SK-N-SH treated with all-trans-retinoic acid at 6 μM for 48 hours (cell line): ENCODE measurements at regions not wholly inside any gene's neighbourhood (a gene's known extent, or its start where the extent isn't known, plus 50 kb on each side); places are given as distances from the start of the nearest gene placed in this dataset.
"Not testable (repeated sequence)": the region's sequence is repeated elsewhere in the genome, so short reads cannot be mapped to it uniquely, and the experiment has no call there.

Source experiments
- ATAC-seq: fragments of 200-7000 bp; cut with Tn5 transposase; 3 replicates; pipeline ENCODE4 v1.9.1; 2020; ENCODE audit warnings: mild to moderate bottlenecking, moderate library complexity
- ARNTL ChIP-seq: fragments of 450-650 bp; formaldehyde crosslinking; IDR thresholded peaks from 2 replicates; pipeline ENCODE4 v1.5.0; 2020; ENCODE audit warnings: low read depth, mild to moderate bottlenecking, moderate library complexity, borderline replicate concordance
- BACH2 ChIP-seq: fragments of 250-450 bp; sonication (Bioruptor Pico); IDR thresholded peaks from 2 replicates; pipeline ENCODE4 v1.9.0; 2021; ENCODE audit warnings: mild to moderate bottlenecking, borderline replicate concordance
- CREB5 ChIP-seq: fragments of 250-450 bp; sonication (Bioruptor Pico); IDR thresholded peaks from 2 replicates; pipeline ENCODE4 v1.5.1; 2020; ENCODE audit warnings: low read depth, mild to moderate bottlenecking, moderate library complexity
- CSDC2 ChIP-seq: fragments of 250-450 bp; sonication (Bioruptor Pico); IDR thresholded peaks from 2 replicates; pipeline ENCODE4 v1.5.0; 2020; ENCODE audit warnings: mild to moderate bottlenecking, moderate library complexity
- CSRNP3 ChIP-seq: fragments of 250-450 bp; sonication (Bioruptor Pico); IDR thresholded peaks from 2 replicates; pipeline ENCODE4 v1.5.1; 2021; ENCODE audit warnings: mild to moderate bottlenecking, moderate library complexity
- GLIS3 ChIP-seq: fragments of 250-450 bp; sonication (Bioruptor Pico); IDR thresholded peaks from 2 replicates; pipeline ENCODE4 v1.5.0; 2020; ENCODE audit warnings: mild to moderate bottlenecking, moderate library complexity
- OSR1 ChIP-seq: fragments of 250-450 bp; sonication (Bioruptor Pico); IDR thresholded peaks from 2 replicates; pipeline ENCODE4 v1.8.0; 2022; ENCODE audit warnings: moderate library complexity, mild to moderate bottlenecking, inconsistent platforms
- PATZ1 ChIP-seq: fragments of 250-450 bp; sonication (Bioruptor Pico); IDR thresholded peaks from 2 replicates; pipeline ENCODE4 v1.8.0; 2020; ENCODE audit warnings: mild to moderate bottlenecking, moderate library complexity, borderline replicate concordance
- POU6F1 ChIP-seq: fragments of 250-450 bp; sonication (Bioruptor Pico); IDR thresholded peaks from 2 replicates; pipeline ENCODE4 v1.8.0; 2021; ENCODE audit warnings: low read depth, mild to moderate bottlenecking, moderate library complexity, borderline replicate concordance
- PPARA ChIP-seq: fragments of 250-450 bp; sonication (Bioruptor Pico); IDR thresholded peaks from 2 replicates; pipeline ENCODE4 v1.5.0; 2020; ENCODE audit warnings: mild to moderate bottlenecking, borderline replicate concordance
- RARB ChIP-seq: fragments of 250-450 bp; sonication (Bioruptor Pico); IDR thresholded peaks from 2 replicates; pipeline ENCODE4 v1.8.0; 2021; ENCODE audit warnings: mild to moderate bottlenecking, moderate library complexity
- SNAI2 ChIP-seq: fragments of 250-450 bp; sonication (Bioruptor Pico); IDR thresholded peaks from 2 replicates; pipeline ENCODE4 v1.5.0; 2020; ENCODE audit warnings: mild to moderate bottlenecking, moderate library complexity
- TCF4 ChIP-seq: fragments of 250-450 bp; sonication (Bioruptor Pico); IDR thresholded peaks from 2 replicates; pipeline ENCODE4 v1.8.0; 2021; ENCODE audit warnings: mild to moderate bottlenecking, moderate library complexity, borderline replicate concordance
- TOX ChIP-seq: fragments of 250-450 bp; sonication (Bioruptor Pico); IDR thresholded peaks from 2 replicates; pipeline ENCODE4 v1.8.0; 2021; ENCODE audit warnings: mild to moderate bottlenecking, moderate library complexity, borderline replicate concordance
- TSHZ2 ChIP-seq: fragments of 250-450 bp; sonication (Bioruptor Pico); IDR thresholded peaks from 2 replicates; pipeline ENCODE4 v1.5.0; 2020; ENCODE audit warnings: mild to moderate bottlenecking, moderate library complexity
- ZC3H10 ChIP-seq: fragments of 250-450 bp; sonication (Bioruptor Pico); IDR thresholded peaks from 2 replicates; pipeline ENCODE4 v1.5.1; 2021; ENCODE audit warnings: mild to moderate bottlenecking, moderate library complexity
- ZNF70 ChIP-seq: fragments of 450-650 bp; formaldehyde crosslinking; IDR thresholded peaks from 2 replicates; pipeline ENCODE4 v1.5.0; 2020; ENCODE audit warnings: mild to moderate bottlenecking, moderate library complexity
- ZNF8 ChIP-seq: fragments of 450-650 bp; formaldehyde crosslinking; IDR thresholded peaks from 2 replicates; pipeline ENCODE4 v1.5.0; 2020; ENCODE audit warnings: mild to moderate bottlenecking, moderate library complexity

GRCh38 chr1:47689894-47690293 is 252.1 kb downstream of the FOXD2 start:
- TF ChIP-seq CSDC2 (CRISPR knock-in tag) (no peak), TOX (CRISPR knock-in tag) (no peak), OSR1 (CRISPR knock-in tag) (no peak), ZC3H10 (CRISPR knock-in tag) (no peak), SNAI2 (CRISPR knock-in tag) (no peak), RARB (CRISPR knock-in tag) (no peak), ZNF70 (CRISPR knock-in tag) (no peak)

GRCh38 chr1:47690341-47691250 is 252.8 kb downstream of the FOXD2 start:
- TF ChIP-seq CREB5 (CRISPR knock-in tag) (no peak), ZC3H10 (CRISPR knock-in tag) (no peak), PATZ1 (CRISPR knock-in tag) (no peak), TOX (CRISPR knock-in tag) (no peak), RARB (CRISPR knock-in tag) (no peak), BACH2 (CRISPR knock-in tag) (no peak), TCF4 (CRISPR knock-in tag) (no peak), TSHZ2 (no peak), SNAI2 (CRISPR knock-in tag) (no peak), ZNF8 (CRISPR knock-in tag) (no peak)
- no peak for ATAC-seq

More at GRCh38 chr1:47689894-47690293, 252.1 kb downstream of the FOXD2 start:
- no peak for ATAC-seq

GRCh38 chr1:47691293-47691692 is 253.4 kb downstream of the FOXD2 start:
- ATAC-seq = not testable (repeated sequence)

GRCh38 chr1:47692196-47692595 is 254.4 kb downstream of the FOXD2 start:
- no peak for TF ChIP-seq TCF4 (CRISPR knock-in tag)
- no peak for TF ChIP-seq GLIS3 (CRISPR knock-in tag)
- no peak for TF ChIP-seq POU6F1 (CRISPR knock-in tag)
- no peak for TF ChIP-seq OSR1 (CRISPR knock-in tag)
- TF ChIP-seq ARNTL (CRISPR knock-in tag) = no peak
- TF ChIP-seq RARB (CRISPR knock-in tag) = no peak
- TF ChIP-seq ZC3H10 (CRISPR knock-in tag) = no peak
- TF ChIP-seq TOX (CRISPR knock-in tag) = no peak
- TF ChIP-seq CSRNP3 (CRISPR knock-in tag) = no peak
- TF ChIP-seq PPARA (CRISPR knock-in tag) = no peak
- no peak for ATAC-seq
